NCI-H128 (cell line): ENCODE measurements at regions not wholly inside any gene's neighbourhood (a gene's known extent, or its start where the extent isn't known, plus 50 kb on each side); places are given as distances from the start of the nearest gene placed in this dataset.

Source experiments
- DNase-seq: peaks from one replicate; lab custom pipeline; 2025; ENCODE audit not compliant: unreplicated experiment; lab: John Stamatoyannopoulos, UW

DNA sequence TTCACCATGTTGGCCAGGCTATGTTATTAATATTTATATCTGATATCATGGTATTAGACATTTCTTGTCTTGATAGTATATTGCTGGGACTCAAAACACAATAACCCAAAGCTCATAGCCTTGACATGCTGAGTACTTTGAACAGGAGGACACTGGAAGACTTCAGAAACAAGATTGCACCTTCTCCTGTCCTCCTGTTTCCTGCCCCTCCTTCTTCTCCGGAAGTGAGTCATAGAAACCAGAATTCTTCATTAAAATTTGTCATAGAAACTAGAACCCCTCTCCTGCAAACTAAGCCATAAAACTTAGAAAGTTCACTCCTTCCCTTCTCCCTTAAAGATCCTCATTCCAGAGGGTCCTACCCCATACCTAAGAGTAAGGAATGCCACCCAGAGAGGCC lies 400.2 kb downstream of the SLITRK5 start:
- no peak for DNase-seq

DNA sequence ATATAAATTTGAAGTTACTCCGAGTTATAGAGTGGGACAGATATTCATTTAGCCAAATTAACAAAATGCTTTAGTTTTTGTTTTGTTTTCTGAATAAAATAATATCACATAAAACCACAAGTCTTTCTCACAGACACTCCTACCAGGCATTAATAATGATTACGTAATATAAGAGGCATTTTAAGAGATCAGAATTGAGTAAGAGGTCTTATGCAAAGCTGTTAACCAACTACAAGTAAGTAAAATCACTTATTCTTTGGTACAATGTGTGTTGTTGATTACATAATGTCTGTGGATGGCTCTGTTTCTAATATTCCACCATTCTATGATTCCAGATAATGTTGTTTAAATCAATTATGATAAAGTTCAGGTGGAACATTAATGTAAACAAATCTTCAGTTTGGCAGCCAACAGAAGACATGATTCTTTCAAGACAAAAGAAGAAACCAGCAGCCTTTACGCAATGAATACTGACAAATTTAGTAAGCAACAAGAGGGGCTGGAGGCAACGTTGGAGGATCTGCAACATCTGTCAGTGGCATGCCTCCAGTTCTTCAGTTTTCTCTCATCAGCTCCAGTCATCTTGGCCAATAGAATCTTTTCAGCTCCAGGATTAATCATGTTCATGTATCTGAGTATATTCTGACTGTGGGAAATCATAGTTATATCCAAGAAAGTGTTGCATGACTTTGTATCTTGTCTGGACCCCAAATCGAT lies 403.8 kb downstream of the SLITRK5 start:
- no peak for DNase-seq

DNA sequence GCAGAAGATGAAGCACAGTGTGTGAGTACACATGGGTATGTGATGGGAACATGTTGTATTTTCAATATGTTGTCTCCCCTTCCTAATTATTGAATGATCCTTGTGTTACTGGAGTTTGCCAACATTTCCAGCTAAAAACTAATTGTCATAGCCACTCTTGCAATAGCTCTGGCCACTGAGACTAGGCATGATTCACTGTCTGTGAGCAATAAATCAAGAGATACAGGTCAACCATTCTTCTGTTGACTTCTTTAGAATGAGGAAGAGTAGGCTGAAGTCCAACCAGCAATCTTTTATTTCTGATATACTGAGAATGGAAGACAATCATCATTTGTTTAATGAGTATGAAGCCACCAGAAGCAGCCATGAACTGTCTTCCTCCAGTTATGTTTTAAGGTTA lies 413.9 kb downstream of the SLITRK5 start:
- no peak for DNase-seq

- no peak for DNase-seq
These were observed 415.4 kb downstream of the SLITRK5 start for GRCh38 chr13:88086577-88086976.

- no peak for DNase-seq
These were observed 426.4 kb downstream of the SLITRK5 start for GRCh38 chr13:88097541-88097940.

DNA sequence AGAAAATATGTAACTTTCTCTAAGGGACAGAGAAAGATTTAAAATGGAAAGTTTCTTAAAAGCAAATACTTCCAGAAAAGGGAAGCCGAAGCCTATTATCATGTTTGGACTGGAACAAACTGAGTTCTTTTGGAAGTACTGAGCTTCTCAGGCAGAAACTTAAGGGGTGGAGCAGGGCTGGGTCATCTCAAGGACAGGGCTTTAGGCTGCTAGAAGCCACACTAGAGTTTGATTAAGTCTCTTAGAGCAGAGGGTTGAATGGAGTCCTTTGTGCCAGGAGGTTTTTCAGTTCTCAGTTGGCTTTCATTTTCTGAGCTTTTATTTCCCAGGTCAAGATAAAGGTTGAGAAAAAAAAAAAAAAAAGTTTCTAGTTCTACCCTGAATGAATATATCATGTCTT lies 432.7 kb downstream of the SLITRK5 start:
- no peak for DNase-seq

DNA sequence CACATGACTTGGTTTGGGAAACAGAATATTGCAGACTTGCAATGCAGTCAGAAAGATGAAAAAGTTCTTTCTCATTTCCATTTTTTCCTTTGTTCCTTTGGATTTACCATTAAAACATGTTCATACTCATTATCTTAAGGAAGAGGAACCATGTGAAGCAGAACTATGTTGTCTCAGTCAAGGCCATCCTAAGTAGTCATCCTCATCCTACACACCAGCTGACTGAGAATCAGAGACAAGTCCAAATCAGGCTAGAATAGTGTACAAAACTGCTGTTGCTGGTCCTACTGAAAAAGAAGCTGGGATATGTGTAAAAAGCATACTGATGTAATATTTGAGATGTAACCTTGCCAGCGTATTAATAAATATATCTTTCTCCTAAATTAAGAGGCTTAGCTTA lies 433.4 kb downstream of the SLITRK5 start:
- no peak for DNase-seq

DNA sequence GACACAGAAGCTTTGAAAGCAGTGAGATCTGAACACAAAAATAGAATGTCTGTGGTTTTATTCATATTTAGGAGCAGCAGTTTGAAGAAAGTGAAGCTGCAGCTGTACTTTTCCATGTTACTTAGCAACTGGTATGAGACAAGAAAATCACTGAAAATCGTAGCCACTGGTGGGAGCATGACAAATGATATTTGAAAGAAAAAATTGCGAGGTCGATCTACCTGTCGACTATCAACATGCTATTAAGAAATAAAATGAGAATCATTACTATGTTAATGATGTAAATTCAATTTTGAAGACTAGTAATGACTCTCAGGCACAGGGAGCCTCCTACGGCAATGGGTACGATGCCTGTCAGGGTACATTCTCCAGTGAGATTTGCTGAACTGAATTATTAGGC lies 436.4 kb downstream of the SLITRK5 start:
- DNase-seq, result no peak

GRCh38 chr13:88112526-88112925 lies 441.4 kb downstream of the SLITRK5 start:
- no peak for DNase-seq

DNA sequence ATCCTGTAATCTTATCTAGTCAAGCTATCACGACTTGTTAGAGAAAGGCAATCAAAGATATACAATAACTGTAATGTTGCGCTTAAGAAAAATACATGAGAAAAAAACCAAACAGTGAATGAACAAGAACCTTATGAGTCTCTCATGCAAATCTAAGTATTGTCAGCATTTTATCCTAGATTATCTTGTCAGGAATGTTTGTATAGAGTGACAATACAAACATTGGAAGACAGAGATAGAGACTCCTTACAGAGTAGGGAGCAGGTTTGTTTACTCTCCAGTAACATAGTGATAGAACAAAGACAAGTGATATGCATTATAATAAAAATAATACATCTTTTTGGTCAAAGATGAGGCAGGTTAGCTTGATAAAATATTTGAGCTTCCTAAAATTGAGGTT lies 444.8 kb downstream of the SLITRK5 start:
- DNase-seq, result no peak

DNA sequence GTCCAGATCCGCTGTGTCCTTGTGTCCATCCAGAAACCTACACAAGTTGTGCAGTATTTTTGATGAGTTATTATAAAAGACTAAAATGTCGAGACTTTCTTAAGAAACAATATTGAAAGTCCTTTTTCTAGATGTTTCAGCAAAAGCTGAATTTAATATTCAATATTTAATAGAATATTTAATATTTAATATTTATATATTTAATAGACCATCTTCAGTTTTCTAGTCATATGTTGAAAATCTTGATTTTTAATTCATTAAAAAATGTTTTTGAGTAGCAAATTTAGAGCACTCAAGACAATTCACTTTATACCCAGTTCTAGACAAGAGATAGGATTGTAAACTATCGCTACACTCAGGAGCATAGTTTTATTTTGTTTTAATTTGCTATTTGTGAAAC lies 447.8 kb downstream of the SLITRK5 start:
- no peak for DNase-seq

GRCh38 chr13:88124142-88124541 lies 453.0 kb downstream of the SLITRK5 start:
- no peak for DNase-seq

DNA sequence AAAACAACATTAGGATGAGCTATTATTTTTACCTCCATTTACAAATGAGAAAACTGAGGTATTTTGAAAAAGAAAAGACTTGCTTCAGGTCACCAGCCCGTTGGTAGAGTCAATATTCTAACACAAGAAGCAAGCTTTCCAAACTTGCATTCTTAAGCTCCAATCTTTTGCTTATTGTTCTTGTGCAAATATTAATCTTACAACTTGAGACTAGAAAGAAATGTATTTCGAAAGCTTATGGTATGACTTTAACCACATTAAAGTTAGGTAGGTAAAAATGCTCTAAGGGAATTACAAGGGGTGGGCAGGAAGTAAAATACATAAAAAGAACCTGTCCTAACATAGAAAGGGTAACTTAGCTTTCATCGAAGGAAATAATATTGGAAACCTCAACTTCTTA lies 453.9 kb downstream of the SLITRK5 start:
- DNase-seq, result no peak

DNA sequence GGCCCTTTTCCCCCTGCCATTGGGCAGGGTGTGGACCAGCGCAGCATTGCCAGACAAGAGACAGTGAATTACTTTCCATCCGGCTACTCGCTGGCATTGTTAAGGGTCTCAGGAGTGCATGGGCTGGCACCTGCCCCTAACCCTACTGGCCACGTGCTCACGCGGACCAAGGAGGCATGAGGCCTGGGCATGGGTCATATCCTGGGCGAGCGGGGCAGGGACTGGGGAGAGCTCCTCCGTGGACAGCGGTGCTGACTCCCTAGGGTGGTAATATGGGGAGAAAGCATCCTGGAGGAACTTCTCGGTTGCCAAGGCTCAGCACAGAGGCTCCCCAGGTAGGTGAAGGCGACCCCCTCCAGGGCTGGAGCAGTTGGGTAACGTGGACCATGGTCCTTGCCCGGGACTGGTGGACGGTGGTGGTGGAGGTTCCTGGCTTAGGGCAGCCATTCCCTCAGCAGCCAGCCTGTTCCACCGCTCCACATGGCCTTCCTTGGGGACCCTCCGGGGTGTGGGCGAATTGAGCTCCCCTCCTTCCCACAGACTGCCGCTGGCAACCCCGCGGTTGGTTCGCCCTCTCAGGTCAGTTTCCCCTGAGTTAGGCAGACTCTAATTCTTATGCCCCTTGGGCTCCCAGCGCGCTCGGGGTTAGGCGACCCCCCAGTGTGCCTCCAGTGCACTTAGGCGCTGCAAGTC lies 465.1 kb downstream of the SLITRK5 start:
- no peak for DNase-seq

GRCh38 chr13:88142653-88143052 lies 471.5 kb downstream of the SLITRK5 start:
- no peak for DNase-seq

DNA sequence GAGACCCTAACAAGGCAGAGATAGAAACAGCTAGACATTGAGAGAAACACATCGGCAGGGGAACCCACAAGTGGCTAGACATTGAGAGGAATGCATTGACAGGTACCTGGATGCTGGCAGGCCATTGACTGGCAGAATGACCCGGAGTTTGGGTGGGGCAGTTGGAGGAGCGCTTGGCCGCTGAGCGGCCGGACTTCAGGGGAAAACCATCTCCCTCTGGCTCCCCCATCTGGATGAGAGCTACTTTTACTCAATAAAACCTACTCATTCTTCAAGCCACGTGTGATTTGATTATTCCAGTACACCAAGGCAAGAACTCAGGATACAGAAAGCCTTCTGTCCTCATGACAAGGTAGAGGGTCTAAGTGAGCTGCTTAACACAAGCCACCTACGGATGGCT lies 473.4 kb downstream of the SLITRK5 start:
- DNase-seq, result no peak

DNA sequence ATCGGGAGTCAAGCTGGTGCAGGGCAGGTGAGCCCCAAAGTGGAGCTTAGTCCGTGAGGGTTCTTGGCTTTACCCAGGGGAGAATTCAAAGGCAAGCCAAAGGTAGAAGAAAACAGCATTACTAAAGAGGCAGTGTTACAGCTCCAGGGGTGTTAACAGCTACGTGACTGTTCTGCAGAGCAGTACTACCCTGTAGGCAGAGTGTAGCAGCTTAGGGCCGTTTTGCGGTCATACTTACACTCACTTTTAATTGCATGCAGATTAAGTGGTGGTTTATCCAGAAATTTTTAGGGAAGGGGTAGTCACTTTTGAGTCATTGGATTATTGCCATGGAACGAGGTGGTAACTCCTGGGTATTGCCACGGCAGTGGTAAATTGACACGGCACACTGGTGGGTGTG lies 482.2 kb downstream of the SLITRK5 start:
- DNase-seq, result no peak

DNA sequence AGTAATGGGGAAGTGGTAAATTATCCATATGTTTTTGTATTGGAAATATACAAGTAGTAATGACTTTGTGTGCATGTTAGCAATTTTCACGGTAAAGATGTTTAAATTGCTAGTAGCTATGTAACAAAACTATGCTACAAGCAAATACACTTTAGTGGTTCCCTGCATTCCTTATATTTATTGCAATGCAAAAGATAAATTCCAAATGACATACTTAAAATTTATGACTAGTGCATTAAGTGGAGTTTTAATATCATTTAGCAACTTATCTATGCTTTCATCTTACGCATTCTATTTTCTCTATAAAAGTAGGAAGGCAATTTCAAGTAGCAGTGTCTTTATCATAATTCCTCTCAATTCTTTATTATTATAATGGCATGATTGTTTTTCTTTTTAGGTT lies 482.8 kb downstream of the SLITRK5 start:
- DNase-seq, result no peak

DNA sequence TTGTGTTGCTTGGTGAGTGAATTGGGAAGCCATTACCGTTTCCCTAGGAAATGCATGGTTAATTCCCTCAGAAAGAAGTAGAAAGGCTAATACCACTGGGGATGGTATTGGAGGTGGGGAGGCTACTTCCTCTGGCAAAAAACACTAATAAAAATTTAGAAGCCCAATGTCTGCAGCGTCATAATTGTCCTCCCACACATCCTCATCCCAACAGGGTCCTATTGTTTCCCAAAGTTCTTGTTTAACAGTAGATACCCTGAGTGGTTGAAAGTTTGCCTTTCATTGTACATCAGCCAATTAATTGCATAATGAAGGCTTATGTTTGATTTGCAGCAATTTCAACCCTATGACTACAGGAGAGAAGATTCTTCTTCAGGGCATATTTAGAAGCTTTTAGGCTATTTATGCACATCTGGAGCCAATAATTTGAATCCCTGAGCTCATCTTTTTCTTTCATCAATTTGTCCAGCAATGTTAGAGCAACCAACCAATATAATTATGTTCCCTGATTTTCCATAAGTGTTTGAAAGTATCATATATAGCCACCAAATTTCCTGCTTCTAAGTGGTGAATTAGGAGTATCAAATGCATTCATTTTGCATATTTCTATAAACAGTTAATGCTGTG lies 491.0 kb downstream of the SLITRK5 start:
- DNase-seq, result no peak

DNA sequence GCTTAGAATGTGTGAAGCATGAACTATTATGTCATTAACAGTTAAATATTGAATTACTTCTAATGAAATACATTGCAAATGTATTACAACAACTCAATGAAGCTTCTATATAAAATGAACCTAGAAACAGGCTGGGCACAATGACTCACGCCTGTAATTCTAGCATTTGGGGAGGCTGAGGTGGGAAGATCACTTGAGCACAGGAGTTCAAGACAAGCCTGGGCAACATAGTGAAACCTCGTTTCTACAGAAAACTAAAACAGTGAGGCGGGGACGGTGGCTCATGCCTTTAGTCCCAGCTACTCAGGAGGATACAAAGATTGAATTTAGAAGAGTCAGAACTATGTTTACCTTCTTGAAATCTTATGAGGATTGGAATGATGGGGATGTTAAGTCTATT lies 505.1 kb downstream of the SLITRK5 start:
- no peak for DNase-seq

- DNase-seq, result no peak
These were observed 512.3 kb downstream of the SLITRK5 start for GRCh38 chr13:88183440-88183839.

GRCh38 chr13:88188986-88189385 lies 517.8 kb downstream of the SLITRK5 start:
- no peak for DNase-seq
